AG09309 (cell line): ENCODE measurements at regions not wholly inside any gene's neighbourhood (a gene's known extent, or its start where the extent isn't known, plus 50 kb on each side); places are given as distances from the start of the nearest gene placed in this dataset.

Experiments used
- DNase-seq: peaks from one replicate; pipeline ENCODE4 v3.0.0-alpha.2; 2010; ENCODE audit warnings: low read depth
- H3K4me3 ChIP-seq: 2 replicates; pipeline ENCODE4 v1.5.1; 2011; ENCODE audit warnings: mild to moderate bottlenecking, low read depth, low read length, moderate library complexity; ENCODE audit not compliant: control insufficient read depth
- TF ChIP-seq, protein P1 (sequence below): IDR thresholded peaks from 2 replicates; pipeline ENCODE4 v1.5.1; 2011; ENCODE audit warnings: mild to moderate bottlenecking, low read depth, low read length, inconsistent platforms; ENCODE audit not compliant: insufficient read depth, control insufficient read depth; ENCODE audit errors: missing control alignments

DNA sequence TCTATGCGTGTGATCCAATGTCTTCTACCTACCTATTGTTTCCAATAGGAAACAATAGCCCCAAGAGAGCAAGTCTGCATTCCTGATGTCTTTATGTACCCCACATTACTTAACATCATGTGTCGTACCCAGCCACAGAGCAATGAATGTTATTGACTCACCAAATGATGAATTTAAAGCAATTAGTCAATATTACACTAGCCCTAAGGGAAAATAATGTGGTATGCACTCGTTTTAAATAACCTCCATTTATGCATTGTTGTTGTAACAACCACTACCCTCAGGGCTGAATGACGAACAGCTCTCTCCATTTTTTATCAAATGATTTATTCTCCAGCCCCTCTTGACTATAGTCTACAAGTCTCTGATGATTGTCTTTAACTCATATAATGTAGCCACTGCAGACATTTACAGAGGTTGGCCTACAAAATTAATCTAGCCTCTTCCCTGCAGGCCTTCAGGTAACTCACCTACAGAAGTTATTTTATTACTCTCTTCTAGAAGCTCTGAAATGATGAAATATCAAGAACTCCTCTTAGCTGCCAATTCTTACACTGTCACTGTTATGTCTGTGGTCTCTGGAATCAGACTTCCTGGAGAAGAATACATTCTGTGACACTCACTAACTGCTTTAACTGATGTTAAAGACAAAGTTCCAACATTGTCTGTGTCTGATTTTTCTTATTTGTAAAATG is 601.7 kb upstream of the GRIA3 start:
- DNase-seq, result peak; percentile 8
- H3K4me3 ChIP-seq, result no peak overlapping the region
- TF ChIP-seq, protein P1, sequence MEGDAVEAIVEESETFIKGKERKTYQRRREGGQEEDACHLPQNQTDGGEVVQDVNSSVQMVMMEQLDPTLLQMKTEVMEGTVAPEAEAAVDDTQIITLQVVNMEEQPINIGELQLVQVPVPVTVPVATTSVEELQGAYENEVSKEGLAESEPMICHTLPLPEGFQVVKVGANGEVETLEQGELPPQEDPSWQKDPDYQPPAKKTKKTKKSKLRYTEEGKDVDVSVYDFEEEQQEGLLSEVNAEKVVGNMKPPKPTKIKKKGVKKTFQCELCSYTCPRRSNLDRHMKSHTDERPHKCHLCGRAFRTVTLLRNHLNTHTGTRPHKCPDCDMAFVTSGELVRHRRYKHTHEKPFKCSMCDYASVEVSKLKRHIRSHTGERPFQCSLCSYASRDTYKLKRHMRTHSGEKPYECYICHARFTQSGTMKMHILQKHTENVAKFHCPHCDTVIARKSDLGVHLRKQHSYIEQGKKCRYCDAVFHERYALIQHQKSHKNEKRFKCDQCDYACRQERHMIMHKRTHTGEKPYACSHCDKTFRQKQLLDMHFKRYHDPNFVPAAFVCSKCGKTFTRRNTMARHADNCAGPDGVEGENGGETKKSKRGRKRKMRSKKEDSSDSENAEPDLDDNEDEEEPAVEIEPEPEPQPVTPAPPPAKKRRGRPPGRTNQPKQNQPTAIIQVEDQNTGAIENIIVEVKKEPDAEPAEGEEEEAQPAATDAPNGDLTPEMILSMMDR, result no peak

DNA sequence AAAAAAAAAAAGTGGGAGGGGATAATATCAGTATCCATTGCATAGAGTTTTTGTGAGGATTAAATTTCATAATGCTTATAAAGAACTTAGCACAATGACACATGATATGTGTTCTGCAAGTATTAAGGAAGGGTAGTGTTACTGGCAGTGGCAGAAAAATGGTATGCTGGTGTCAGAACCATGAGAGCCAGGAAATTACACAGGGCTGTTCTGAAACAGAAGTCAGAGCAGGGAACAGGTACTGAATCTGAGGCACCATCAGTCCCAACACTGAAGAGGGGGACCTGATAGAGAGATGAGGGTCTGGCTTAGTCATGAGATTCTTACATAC is 601.1 kb upstream of the GRIA3 start:
- H3K4me3 ChIP-seq, result no peak overlapping the region
- no peak for DNase-seq
- TF ChIP-seq, protein P1, result no peak

DNA sequence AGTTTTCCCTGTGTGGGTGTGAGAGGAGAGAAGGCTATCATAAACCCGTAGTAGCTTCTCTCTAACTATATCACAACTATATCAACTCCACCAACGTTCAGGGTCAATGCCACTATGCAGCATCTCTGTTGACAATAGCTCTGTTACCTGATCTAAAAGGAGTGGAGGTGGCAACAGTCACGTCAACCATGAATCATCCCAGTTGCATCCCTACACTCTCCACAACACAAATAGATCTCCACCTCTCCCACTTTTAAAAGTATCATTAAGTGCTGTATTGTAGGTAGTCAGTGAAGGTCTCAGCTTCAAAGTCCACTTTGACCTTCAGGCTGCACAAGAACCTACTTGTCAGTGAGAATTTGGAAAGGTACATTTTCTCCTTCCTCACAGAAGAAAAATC is 600.5 kb upstream of the GRIA3 start:
- H3K4me3 ChIP-seq, result no peak overlapping the region
- DNase-seq, result no peak
- TF ChIP-seq, protein P1, result no peak

DNA sequence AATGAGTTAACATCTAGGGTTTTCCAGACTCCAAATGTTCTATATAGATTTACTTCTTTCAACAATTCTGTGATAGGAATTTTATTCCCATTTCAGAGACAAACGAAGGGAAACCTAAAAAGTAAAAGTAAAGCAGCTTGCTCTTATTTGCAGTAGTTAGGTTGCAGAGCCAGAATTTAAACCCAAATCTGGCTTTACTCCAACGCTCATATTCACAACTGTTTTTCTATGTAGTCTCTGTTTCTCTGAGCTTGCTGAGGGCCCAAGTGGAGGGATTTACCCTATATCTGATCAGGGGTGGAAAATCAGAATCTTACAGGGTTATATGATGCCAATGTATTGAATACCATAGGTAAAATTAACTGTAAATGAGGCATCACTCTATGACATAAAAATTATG is 599.1 kb upstream of the GRIA3 start:
- H3K4me3 ChIP-seq, result no peak overlapping the region
- TF ChIP-seq, protein P1, result no peak
- no peak for DNase-seq

DNA sequence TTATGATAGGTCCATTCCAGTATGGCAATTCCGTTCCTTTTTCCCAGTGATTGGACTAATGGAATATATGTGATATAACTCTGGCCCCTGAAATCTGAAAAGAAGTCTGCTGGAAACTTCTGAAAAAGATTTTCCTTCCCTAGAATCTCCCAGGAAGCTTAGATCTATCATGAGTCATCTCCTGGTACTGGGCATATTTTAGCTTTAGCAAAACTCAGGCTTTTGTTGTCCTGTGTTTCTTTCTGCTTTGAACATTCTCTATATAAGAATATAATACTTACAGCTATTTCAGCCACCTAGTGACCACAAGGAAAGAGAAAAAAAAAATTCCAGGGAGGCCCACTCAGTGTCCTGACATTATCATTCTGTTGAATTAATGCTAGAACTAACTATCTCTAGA is 597.2 kb upstream of the GRIA3 start:
- H3K4me3 ChIP-seq, result no peak overlapping the region
- no peak for DNase-seq
- TF ChIP-seq, protein P1, result no peak

DNA sequence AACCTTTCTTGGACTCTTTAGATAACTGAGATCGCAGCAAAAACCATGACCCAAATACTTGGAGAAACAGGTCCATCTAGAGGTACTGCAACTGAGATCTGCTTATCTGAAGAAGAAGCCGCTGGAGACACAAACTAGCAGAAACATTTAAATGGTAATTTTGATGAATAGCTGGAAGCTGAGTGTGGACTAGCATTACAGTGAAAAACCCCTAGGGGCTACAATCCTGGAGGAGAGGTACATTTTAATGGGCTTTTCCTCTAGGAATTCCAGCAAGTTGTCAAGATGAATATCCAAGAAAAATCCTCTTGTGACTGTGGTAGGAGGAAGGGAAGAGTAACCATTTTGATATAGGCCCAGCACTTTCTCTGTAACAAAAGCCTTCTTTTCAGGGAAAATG is 592.5 kb upstream of the GRIA3 start:
- no peak for DNase-seq
- TF ChIP-seq, protein P1, result no peak
- no peak overlapping the region for H3K4me3 ChIP-seq

DNA sequence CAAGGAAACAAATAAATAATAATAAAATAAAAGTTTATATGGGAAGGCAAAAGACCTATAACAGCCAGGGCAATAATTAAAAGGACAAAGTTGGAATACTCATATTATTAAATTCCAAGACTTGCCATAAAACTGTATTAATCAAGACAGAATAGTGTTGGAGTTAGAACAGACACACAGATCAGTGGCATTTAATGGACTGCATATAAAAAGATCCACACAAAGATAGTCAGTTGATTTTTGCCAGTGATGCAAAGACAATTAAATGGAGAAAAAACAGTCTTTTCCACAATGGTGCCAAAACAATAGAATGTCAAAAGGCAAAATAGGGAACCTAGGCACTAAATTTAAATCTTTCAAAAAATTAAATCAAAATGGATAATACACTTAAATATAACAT is 587.1 kb upstream of the GRIA3 start:
- TF ChIP-seq, protein P1, result no peak
- DNase-seq, result no peak
- no peak overlapping the region for H3K4me3 ChIP-seq
